Fibroblast of skin of abdomen (primary cell): ENCODE measurements at regions not wholly inside any gene's neighbourhood (a gene's known extent, or its start where the extent isn't known, plus 50 kb on each side); places are given as distances from the start of the nearest gene placed in this dataset.

Experiments used
- DNase-seq: peaks from one replicate; pipeline ENCODE4 v3.0.0-alpha.2; 2013

DNA sequence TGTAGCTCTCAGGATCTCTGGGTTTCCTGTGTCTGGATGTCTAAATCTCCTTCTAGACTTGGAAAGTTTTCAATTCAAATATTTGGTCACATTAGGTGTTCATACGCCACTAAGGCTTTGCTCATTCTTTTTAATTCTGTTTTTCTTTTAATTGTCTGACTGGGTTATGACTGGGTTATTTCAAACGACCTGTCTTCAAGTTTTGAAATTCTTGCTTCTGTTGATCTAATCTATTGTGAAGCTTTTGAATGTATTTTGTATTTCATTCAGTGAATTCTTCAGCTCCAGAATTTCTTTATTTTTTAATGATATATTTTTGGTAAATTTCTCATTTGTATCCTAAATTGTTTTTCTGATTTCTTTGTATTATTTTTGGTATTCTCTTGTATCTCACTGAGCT lies 81.0 kb upstream of the PCDH10 start:
- DNase-seq, result no peak

DNA sequence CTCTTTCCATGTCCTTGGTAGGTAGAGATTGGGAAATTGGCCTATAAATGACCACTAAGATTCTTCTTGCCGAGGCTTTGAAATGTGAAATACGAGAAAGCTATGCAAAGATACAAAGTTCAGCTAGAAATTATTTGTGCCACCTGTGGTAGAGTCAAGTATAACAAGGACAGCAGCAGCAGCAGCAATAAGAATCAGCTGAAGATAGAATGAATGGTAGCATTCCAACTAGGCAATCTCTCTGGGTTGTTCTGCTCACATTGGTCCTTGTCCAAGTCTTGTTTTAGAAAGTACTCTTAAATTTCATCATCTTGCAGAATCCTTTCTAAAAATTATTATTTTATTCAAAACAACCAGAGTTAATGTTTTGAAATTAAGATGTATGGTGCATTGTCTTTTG lies 67.8 kb upstream of the PCDH10 start:
- DNase-seq, result no peak

DNA sequence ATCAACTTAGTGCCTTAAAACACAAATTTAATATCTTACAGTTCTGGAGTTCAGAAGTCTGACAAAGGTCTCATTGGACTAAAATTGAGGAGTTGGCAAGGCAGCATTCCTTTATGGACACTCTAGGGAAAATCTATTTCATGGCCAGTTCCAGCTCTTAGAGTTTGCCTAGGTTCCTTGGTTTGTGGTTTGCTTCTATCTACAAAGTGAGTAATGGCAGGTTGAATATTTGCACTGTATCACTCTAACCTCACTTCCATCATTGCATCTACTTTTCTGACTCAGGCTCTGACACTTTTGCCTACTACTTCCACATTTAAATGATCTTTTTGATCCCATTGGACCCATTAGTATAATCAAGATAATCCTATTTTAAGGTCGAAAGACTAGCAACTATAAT lies 64.7 kb upstream of the PCDH10 start:
- DNase-seq, result no peak

DNA sequence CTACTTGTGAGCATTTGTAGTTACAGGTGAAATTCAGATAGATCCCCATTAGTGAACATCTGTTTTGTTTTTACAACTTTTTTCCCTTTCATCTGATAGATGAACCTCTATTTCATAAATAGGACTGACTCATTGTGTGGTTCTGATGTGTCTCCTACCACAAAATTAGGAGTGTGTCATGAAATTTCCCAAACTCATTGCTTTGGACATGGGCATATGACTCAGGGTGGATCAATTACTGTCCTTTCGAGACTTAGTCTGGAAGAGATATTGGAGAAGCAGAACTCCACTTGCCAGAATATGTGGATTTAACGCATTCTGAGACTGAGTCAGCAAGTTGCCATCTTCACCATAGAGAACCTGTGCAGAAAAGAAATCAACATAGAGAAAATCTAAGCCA lies 53.5 kb upstream of the PCDH10 start:
- peak; percentile 32 for DNase-seq

DNA sequence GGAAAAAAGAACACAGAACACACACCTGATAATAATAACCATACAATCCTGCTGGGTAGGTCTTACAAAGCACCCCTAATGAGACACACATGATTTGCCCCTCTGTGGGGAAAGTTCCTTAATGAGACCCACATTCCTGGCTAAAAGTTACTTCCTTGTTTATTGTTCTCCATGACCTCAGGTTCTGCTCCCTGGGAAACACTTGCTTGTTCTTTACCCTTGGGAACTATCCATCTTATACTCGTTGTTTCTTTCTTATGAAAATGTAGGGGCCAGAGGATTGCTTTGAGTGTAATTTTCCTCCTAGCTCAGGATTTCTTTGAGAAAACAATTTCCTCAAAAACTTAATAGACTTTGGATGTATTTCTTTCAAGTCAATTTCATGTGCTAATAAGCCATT lies 52.1 kb upstream of the PCDH10 start:
- DNase-seq, result no peak
